Esophagus squamous epithelium (tissue), 4 donors: ENCODE measurements at regions not wholly inside any gene's neighbourhood (a gene's known extent, or its start where the extent isn't known, plus 50 kb on each side); places are given as distances from the start of the nearest gene placed in this dataset.

Experiments
- CTCF ChIP-seq, 6 experiments: fragments of 450-650 bp in 4 of 6; fragments of 200-600 bp in 2 of 6; sonication (generic) in 2 of 6; IDR thresholded peaks; one replicate each; pipeline ENCODE4 v1.5.1; 2016 to 2019; ENCODE audit warnings: antibody characterized with exemption in 6 of 6, mild to moderate bottlenecking in 4 of 6, moderate library complexity in 4 of 6
- POLR2A ChIP-seq, 4 donors: fragments of 450-650 bp; IDR thresholded peaks; one replicate each; pipeline ENCODE4 v1.6.1; 2017; ENCODE audit warnings: antibody characterized with exemption in 4 of 4, mild to moderate bottlenecking in 4 of 4, moderate library complexity in 3 of 4

- TF ChIP-seq CTCF (IDR thresholded peaks at IDR 0.05) (no peak), POLR2A (IDR thresholded peaks at IDR 0.05) (no peak)
Observed at GRCh38 chr18:41024792-41025191, 930.2 kb upstream of the PIK3C3 start.
